ENCODE measurements at regions not wholly inside any gene's neighbourhood (a gene's known extent, or its start where the extent isn't known, plus 50 kb on each side); places are given as distances from the start of the nearest gene placed in this dataset.

DNA sequence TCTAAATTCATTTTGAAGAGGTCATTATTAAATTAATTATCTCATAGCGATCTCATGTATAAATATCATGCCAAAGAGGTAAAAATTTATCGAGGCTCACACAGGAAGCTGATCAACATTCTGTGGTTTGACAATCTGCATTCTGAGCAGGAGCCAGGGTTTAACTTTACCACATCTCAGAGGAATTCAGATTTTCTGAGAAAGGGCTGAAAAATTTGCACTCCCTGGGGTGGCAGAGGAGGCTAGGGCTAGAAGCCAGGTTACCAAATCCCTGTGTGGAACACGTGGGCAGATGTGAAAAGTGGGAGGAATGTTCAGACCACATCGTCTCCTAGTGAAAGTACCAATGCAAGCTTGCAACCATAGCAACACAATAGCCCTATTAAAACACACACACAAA, 63.5 kb upstream of the CTLA4 start:
- peaks cover 7% of the 10 kb centered on the region for H3K4me1 ChIP-seq (ENCODE audit: control insufficient read depth, insufficient read depth, low read length)
- no peaks in the 10 kb centered on the region for H3K36me3 ChIP-seq (ENCODE audit: control insufficient read depth in 2 of 2, insufficient read depth in 2 of 2, low read length in 1 of 2)
- no peak overlapping the region for H2AFZ ChIP-seq (ENCODE audit: control insufficient read depth, low read depth, low read length)
- H3K79me2 ChIP-seq (ENCODE audit: control insufficient read depth, insufficient read depth, low read length) = no peaks in the 10 kb centered on the region
- ChIA-PET SMC1A (ENCODE audit: uncharacterized antibody, unreplicated experiment) (interaction anchor here (1.3 kb wide), 1 partner anchor 239 kb away, joined by 3 read pairs; no protein-coding TSS in a partner anchor), CTCF (interaction anchor here (1.2 kb wide), 1 partner anchor 11 kb away, joined by 3 read pairs; no protein-coding TSS in a partner anchor), POLR2A (no interaction called here), RAD21 (ENCODE audit: unreplicated experiment) (no interaction called here)
- H3K9ac ChIP-seq (ENCODE audit: control insufficient read depth, insufficient read depth, low read length) = no peak overlapping the region
- in situ Hi-C loops (cut with MboI) (loop anchor here (25.0 kb wide), 2 partner anchors 567 to 1217 kb away; partner anchors contain the start of gene CYP20A1), intact Hi-C loops (cut with micrococcal nuclease; ENCODE audit: unreplicated experiment) (no loop called here)
- no peak for ATAC-seq
- no peaks in the 10 kb centered on the region for H4K20me1 ChIP-seq (ENCODE audit: control insufficient read depth, insufficient read depth)
- no peak overlapping the region for H3K4me3 ChIP-seq
- WGBS (ENCODE audit: insufficient coverage, insufficient replicate concordance, low lambda C conversion rate, missing lambda C conversion rate) = 15% methylated on average over 4 of the region's 4 CpGs
- no peak overlapping the region for H3K27ac ChIP-seq (ENCODE audit: control insufficient read depth, insufficient read depth)
- peaks cover 10% of the 10 kb centered on the region for H3K9me3 ChIP-seq (replicated peaks; ENCODE audit: control insufficient read depth, insufficient read depth, low read length)
- TF ChIP-seq, protein P1, sequence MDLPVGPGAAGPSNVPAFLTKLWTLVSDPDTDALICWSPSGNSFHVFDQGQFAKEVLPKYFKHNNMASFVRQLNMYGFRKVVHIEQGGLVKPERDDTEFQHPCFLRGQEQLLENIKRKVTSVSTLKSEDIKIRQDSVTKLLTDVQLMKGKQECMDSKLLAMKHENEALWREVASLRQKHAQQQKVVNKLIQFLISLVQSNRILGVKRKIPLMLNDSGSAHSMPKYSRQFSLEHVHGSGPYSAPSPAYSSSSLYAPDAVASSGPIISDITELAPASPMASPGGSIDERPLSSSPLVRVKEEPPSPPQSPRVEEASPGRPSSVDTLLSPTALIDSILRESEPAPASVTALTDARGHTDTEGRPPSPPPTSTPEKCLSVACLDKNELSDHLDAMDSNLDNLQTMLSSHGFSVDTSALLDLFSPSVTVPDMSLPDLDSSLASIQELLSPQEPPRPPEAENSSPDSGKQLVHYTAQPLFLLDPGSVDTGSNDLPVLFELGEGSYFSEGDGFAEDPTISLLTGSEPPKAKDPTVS (IDR thresholded peaks at IDR 0.05; ENCODE audit: low read depth, low read length) = no peak
- no peak for TF ChIP-seq GATAD2B (conservative IDR thresholded peaks at IDR 0.05; ENCODE audit: low read depth)
- no peak for TF ChIP-seq MEF2B (IDR thresholded peaks at IDR 0.05; ENCODE audit: partially characterized antibody, poor library complexity, severe bottlenecking)
- no peak for TF ChIP-seq WRNIP1 (IDR thresholded peaks at IDR 0.05; ENCODE audit: borderline replicate concordance, low read depth, low read length)
- TF ChIP-seq SUZ12 (IDR thresholded peaks at IDR 0.05; ENCODE audit: unreplicated experiment) = no peak
- TF ChIP-seq CREM (IDR thresholded peaks at IDR 0.05; ENCODE audit: low read depth) = no peak
- TF ChIP-seq FOXK2 (IDR thresholded peaks at IDR 0.05) = no peak
- TF ChIP-seq ZZZ3 (IDR thresholded peaks at IDR 0.05; ENCODE audit: control insufficient read depth, insufficient read length, low read depth) = no peak
- no peaks in the 10 kb centered on the region; a peak in 2 of 4 replicates for H3K27me3 ChIP-seq (replicated peaks in 1 of 2; ENCODE audit: control insufficient read depth in 2 of 2, insufficient read depth in 2 of 2, low read length in 1 of 2)
- BruUV-seq (replicated peaks) = no TSS peak
- no peak for DNase-seq (ENCODE audit: low read depth, low spot score)
- FAIRE-seq = no peak
- H3K4me2 ChIP-seq (ENCODE audit: control insufficient read depth, insufficient read depth) = no peak overlapping the region
